Breast epithelium (tissue), 4 donors: ENCODE measurements at regions not wholly inside any gene's neighbourhood (a gene's known extent, or its start where the extent isn't known, plus 50 kb on each side); places are given as distances from the start of the nearest gene placed in this dataset.

Experiments used
- DNase-seq, 2 donors: peaks; one replicate each; pipeline ENCODE4 v3.0.0-alpha.2; 2019; ENCODE audit warnings: low spot score in 2 of 2
- H3K27ac ChIP-seq, 2 donors: fragments of 200-600 bp; sonication (generic) in 1 of 2; one replicate each; pipeline ENCODE4 v1.5.1; 2016 to 2019; ENCODE audit warnings: mild to moderate bottlenecking in 1 of 2
- H3K27me3 ChIP-seq, 2 donors: fragments of 200-600 bp; sonication (generic) in 1 of 2; one replicate each; pipeline versions ENCODE4 v1.5.1 to v1.6.0; 2017 to 2019; ENCODE audit warnings: control low read depth in 1 of 2, mild to moderate bottlenecking in 1 of 2
- H3K36me3 ChIP-seq: fragments of 200-600 bp; one replicate; pipeline ENCODE4 v1.5.1; 2019
- H3K4me1 ChIP-seq, 2 donors: fragments of 200-600 bp; sonication (generic); one replicate each; pipeline ENCODE4 v1.5.1; 2016 to 2019; ENCODE audit warnings: control low read depth in 1 of 2
- H3K4me3 ChIP-seq, 3 donors: fragments of 200-600 bp; sonication (generic); 1 replicate in 2 of 3; 2 replicates in 1 of 3; pipeline ENCODE4 v1.5.1; 2016 to 2019; ENCODE audit warnings: mild to moderate bottlenecking in 3 of 3, moderate library complexity in 2 of 3
- H3K9me3 ChIP-seq, 2 donors: fragments of 200-600 bp; sonication (generic) in 1 of 2; one replicate each; pipeline ENCODE4 v1.5.1; 2016 to 2019; ENCODE audit warnings: control low read depth in 1 of 2
- POLR2A ChIP-seq: fragments of 450-650 bp; IDR thresholded peaks from one replicate; pipeline ENCODE4 v1.6.1; 2016; ENCODE audit warnings: antibody characterized with exemption, mild to moderate bottlenecking, moderate library complexity
- POLR2AphosphoS5 ChIP-seq, 3 donors: sonication (generic); formaldehyde crosslinking; IDR thresholded peaks; one replicate each; pipeline ENCODE4 v1.6.1; 2017; ENCODE audit warnings: antibody characterized with exemption in 3 of 3
- intact Hi-C: fragments of 100-400 bp; cut with DNase I; formaldehyde crosslinking; loops from one replicate; pipeline ENCODE4 v1.15.1; 2023; ENCODE audit warnings: low total_unique reads
- TF ChIP-seq, protein P1 (sequence below), 3 donors: fragments of 450-650 bp; IDR thresholded peaks; one replicate each; pipeline ENCODE4 v1.5.1; 2016 to 2017; ENCODE audit warnings: antibody characterized with exemption in 3 of 3, mild to moderate bottlenecking in 3 of 3, moderate library complexity in 3 of 3

DNA sequence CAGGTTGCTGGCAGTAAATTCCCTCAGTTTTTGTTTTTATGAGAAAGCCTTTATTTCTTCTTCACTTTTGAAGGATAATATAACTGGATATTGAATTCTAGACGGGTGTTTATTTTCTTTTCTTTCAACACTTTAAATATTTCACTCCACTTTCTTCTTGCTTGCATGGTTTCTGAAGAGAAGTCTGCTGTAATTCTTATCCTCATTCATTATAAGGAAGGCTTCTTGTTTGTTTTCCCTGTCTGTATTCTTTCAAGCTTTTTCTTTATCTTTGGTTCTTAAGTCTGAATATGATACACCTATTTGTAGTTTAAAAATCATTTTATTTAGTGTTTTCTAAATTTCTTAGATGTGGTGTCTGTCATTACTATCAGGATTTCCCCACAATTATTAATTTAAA is 1054.3 kb downstream of the TLE1 start:
- no peak for DNase-seq
- H3K27me3 ChIP-seq = no peaks in the 10 kb centered on the region
- H3K27ac ChIP-seq = no peak overlapping the region
- H3K4me1 ChIP-seq = no peaks in the 10 kb centered on the region
- peaks cover 0 to 23% of the 10 kb centered on the region in 2 donors for H3K9me3 ChIP-seq
- intact Hi-C loops = no loop called here
- TF ChIP-seq POLR2AphosphoS5 (IDR thresholded peaks at IDR 0.05) (no peak), POLR2A (no peak)
- TF ChIP-seq, protein P1, sequence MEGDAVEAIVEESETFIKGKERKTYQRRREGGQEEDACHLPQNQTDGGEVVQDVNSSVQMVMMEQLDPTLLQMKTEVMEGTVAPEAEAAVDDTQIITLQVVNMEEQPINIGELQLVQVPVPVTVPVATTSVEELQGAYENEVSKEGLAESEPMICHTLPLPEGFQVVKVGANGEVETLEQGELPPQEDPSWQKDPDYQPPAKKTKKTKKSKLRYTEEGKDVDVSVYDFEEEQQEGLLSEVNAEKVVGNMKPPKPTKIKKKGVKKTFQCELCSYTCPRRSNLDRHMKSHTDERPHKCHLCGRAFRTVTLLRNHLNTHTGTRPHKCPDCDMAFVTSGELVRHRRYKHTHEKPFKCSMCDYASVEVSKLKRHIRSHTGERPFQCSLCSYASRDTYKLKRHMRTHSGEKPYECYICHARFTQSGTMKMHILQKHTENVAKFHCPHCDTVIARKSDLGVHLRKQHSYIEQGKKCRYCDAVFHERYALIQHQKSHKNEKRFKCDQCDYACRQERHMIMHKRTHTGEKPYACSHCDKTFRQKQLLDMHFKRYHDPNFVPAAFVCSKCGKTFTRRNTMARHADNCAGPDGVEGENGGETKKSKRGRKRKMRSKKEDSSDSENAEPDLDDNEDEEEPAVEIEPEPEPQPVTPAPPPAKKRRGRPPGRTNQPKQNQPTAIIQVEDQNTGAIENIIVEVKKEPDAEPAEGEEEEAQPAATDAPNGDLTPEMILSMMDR (IDR thresholded peaks at IDR 0.05) = no peak
- H3K36me3 ChIP-seq = no peaks in the 10 kb centered on the region
- no peak overlapping the region for H3K4me3 ChIP-seq

DNA sequence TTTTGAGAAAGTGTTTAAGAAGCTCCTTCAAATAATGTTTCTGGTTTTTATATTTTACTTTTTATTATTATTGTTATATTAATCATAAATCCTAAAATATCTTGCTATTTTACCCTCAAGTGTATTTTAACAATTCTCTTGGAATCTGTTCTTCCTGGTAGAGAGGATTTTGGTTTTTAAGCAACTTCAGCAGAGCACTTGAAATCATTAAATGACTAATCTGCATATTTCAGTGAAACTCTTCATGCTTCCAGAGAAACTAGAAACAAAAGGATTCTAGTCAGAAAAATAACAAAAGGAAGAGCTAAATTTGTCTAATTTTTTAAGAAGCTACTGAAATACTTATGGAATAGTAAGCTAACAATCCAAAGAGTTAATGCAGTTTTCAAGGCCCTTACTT is 1057.3 kb downstream of the TLE1 start:
- Histone ChIP-seq H3K27ac (no peak overlapping the region), H3K4me1 (no peaks in the 10 kb centered on the region), H3K4me3 (no peak overlapping the region), H3K36me3 (no peaks in the 10 kb centered on the region), H3K27me3 (no peaks in the 10 kb centered on the region), H3K9me3 (peaks cover 0 to 23% of the 10 kb centered on the region in 2 donors)
- no peak for DNase-seq
- intact Hi-C loops = no loop called here
- TF ChIP-seq POLR2A = no peak
- no peak for TF ChIP-seq POLR2AphosphoS5 (IDR thresholded peaks at IDR 0.05)
- TF ChIP-seq, protein P1 (IDR thresholded peaks at IDR 0.05) = no peak

DNA sequence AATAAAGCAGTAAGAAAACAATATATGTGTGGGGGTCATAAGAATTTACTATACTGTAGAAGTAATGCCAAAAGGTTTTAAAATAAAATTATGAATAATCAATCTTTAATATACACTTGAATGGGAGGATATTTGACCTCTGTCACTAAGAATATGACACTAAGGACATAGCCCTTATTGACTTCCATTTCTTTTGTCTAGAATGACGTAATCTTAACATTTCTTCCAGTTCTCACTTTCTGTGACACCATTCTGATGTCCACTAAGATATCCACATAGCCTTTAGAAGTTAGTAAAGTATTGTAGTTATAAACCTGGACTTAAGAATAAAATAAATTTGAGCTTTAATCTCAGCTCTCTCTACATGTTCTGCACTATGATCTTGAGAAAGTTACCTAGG is 1050.7 kb downstream of the TLE4 start:
- intact Hi-C loops = no loop called here
- Histone ChIP-seq H3K4me1 (no peaks in the 10 kb centered on the region), H3K27ac (no peak overlapping the region), H3K4me3 (no peak overlapping the region), H3K36me3 (no peaks in the 10 kb centered on the region), H3K9me3 (no peaks in the 10 kb centered on the region), H3K27me3 (no peaks in the 10 kb centered on the region)
- DNase-seq = no peak
- TF ChIP-seq POLR2AphosphoS5 (IDR thresholded peaks at IDR 0.05) = no peak
- TF ChIP-seq, protein P1 (IDR thresholded peaks at IDR 0.05) = no peak
- TF ChIP-seq POLR2A = no peak

DNA sequence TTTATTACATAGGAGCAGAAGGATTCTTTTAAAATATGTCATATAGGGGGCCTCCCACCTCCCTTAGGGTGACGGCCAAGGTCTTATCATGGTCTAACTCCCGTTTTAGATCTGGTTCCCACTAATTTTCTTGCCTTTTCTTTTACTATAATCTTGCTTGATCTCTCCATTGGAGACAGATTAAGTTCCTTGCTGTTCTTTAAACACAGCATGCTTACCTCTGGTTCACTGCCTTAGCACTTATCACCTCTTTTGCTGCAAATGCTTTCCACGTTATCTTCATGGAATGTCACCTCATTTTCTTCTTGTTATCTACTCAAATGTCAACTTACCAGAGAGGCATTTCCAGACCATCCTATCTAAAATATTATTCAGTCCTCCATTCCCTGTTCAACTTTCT is 1047.6 kb downstream of the TLE4 start:
- no peaks in the 10 kb centered on the region for H3K4me1 ChIP-seq
- no peaks in the 10 kb centered on the region for H3K36me3 ChIP-seq
- intact Hi-C loops = no loop called here
- H3K27me3 ChIP-seq = no peaks in the 10 kb centered on the region
- H3K4me3 ChIP-seq = no peak overlapping the region
- H3K9me3 ChIP-seq = no peaks in the 10 kb centered on the region
- no peak overlapping the region for H3K27ac ChIP-seq
- TF ChIP-seq, protein P1 (IDR thresholded peaks at IDR 0.05) = no peak
- TF ChIP-seq POLR2A = no peak
- no peak for TF ChIP-seq POLR2AphosphoS5 (IDR thresholded peaks at IDR 0.05)
- DNase-seq = no peak

DNA sequence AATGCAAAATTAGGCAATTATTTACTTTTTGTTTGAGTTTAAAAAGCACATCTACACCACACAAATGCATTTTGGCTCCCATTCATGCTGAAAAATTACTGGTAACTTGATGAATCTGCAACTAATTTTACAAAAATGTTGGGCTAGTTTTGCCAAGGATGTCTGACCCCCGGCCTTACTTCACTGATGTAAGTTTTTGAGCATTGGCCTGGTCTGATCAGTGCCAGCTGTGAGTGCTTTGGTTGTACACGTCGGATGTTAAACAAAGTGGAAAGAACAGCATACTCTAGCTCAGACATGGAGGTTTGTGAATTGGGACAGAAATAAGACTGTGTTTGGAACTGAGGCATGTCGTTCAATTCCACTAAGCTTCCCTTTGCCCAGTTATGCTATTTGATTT is 1044.2 kb downstream of the TLE4 start:
- Histone ChIP-seq H3K36me3 (no peaks in the 10 kb centered on the region), H3K4me1 (no peaks in the 10 kb centered on the region), H3K4me3 (no peak overlapping the region), H3K27me3 (no peaks in the 10 kb centered on the region), H3K9me3 (no peaks in the 10 kb centered on the region), H3K27ac (no peak overlapping the region)
- no peak for TF ChIP-seq POLR2AphosphoS5 (IDR thresholded peaks at IDR 0.05)
- TF ChIP-seq, protein P1 (IDR thresholded peaks at IDR 0.05) = no peak
- TF ChIP-seq POLR2A = no peak
- no peak for DNase-seq
- intact Hi-C loops = no loop called here
